Skeletal muscle satellite cell (primary cell): ENCODE measurements at regions not wholly inside any gene's neighbourhood (a gene's known extent, or its start where the extent isn't known, plus 50 kb on each side); places are given as distances from the start of the nearest gene placed in this dataset.
A peak's percentile ranks its signal among the peaks of the same experiment; 100 is the strongest.
"Not testable (repeated sequence)": the region's sequence is repeated elsewhere in the genome, so short reads cannot be mapped to it uniquely, and the experiment has no call there.

Source experiments
- H3K27me3 ChIP-seq: 2 replicates; pipeline ENCODE4 v1.7.0; 2013; ENCODE audit warnings: low read length; ENCODE audit not compliant: control insufficient read depth, insufficient read depth
- H3K36me3 ChIP-seq: 2 replicates; pipeline ENCODE4 v1.7.0; 2013; ENCODE audit warnings: mild to moderate bottlenecking, control low read depth, low read length; ENCODE audit not compliant: insufficient read depth
- H3K4me1 ChIP-seq: 2 replicates; pipeline ENCODE4 v1.7.0; 2013; ENCODE audit warnings: low read length; ENCODE audit not compliant: control insufficient read depth, insufficient read depth
- H3K4me2 ChIP-seq: 2 replicates; pipeline ENCODE4 v1.7.0; 2013; ENCODE audit warnings: mild to moderate bottlenecking, low read length
- H3K4me3 ChIP-seq: 2 replicates; pipeline ENCODE4 v1.7.0; 2013; ENCODE audit warnings: low read length
- H3K9ac ChIP-seq: 2 replicates; pipeline ENCODE4 v1.7.0; 2013; ENCODE audit warnings: mild to moderate bottlenecking, low read depth, low read length, moderate library complexity
- H3K9me3 ChIP-seq: replicated peaks from 2 replicates; pipeline ENCODE4 v1.7.0; 2013; ENCODE audit warnings: mild to moderate bottlenecking, control low read depth, low read length

DNA sequence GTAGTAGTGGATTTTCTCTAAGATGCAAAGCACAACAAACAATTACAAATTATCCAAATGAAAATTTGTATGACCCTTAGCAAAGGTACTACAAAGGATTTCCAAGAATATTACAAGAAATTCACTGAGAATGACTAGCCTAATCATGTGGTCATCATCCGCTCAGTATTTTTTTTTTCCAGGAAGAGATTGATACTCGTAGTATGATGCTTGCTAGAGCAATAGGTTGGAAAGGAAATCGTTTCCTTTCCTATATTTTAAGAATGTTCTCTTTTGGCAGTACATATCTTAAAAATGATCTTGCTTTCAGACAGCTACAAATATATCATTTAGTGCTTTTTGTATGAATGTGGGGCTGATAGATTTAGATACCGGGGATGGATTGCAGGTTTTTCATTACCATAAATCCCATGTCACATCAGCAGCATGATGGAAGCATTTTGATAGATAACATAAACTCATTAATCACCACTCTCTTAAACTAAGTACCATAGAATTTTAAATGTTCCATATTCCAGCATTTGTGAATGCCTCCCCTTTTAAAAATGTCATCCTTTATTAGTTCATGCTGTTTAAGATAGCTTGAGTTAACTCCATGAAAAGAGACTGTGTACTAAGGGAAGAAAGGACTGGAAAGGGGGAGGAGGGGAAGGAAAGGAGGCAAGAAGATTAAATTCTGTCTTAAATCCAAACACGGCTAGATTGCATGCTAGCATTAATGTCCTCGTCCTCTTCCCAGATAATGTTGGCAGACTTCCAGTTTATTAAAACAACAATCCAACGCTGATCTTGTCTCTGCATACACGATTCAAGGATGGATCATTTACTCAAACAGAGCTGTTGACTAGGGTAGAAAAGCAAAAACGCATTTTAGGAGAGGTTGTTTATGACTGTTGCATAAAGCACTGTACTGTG is 311.7 kb upstream of the ZNF608 start:
- no peaks in the 10 kb centered on the region for H3K36me3 ChIP-seq
- no peak overlapping the region for H3K4me3 ChIP-seq
- H3K27me3 ChIP-seq: no peaks in the 10 kb centered on the region
- no peak overlapping the region for H3K9ac ChIP-seq
- H3K4me1 ChIP-seq: peaks cover 26% of the 10 kb centered on the region
- no peaks in the 10 kb centered on the region for H3K9me3 ChIP-seq
- H3K4me2 ChIP-seq: peak overlapping the region; percentile 55

DNA sequence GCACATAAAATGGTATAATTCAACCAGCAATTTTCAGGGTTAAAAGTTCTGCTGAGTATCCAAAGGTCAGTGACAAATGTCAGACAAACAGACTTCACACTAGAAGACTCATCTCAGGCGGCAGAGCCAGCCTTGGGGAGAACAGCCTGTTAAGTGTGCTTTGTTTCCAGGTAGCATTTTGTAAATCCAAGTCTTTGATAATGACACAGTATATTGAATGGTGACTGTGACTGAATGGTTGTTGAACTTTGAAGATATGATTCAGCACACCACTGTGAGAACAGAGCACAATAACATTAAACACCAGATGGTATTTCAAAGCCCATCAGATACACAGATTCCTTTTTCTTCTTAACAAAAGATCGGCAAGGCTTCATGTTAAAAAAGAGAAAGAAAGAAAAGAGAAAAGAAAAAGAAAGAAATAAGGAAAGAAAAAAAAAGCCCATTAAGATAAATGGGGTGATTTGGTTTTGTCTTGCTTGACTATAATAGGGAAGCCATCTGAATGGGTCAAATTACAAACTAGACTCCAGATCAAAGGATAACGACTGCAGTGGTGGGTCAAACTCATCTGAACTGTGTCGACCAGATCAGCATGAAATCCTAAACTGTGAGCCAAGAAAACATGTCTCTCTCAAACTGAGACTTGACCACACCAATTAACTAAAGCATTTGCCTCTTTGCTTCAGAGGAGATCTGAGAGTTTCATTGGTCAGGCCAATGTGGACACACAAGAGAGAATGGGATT is 313.0 kb upstream of the ZNF608 start:
- no peaks in the 10 kb centered on the region for H3K9me3 ChIP-seq
- no peak overlapping the region for H3K9ac ChIP-seq
- peak overlapping the region; percentile 55 for H3K4me2 ChIP-seq
- H3K4me3 ChIP-seq: no peak overlapping the region
- no peaks in the 10 kb centered on the region for H3K27me3 ChIP-seq
- H3K4me1 ChIP-seq: peaks cover 26% of the 10 kb centered on the region
- no peaks in the 10 kb centered on the region for H3K36me3 ChIP-seq

DNA sequence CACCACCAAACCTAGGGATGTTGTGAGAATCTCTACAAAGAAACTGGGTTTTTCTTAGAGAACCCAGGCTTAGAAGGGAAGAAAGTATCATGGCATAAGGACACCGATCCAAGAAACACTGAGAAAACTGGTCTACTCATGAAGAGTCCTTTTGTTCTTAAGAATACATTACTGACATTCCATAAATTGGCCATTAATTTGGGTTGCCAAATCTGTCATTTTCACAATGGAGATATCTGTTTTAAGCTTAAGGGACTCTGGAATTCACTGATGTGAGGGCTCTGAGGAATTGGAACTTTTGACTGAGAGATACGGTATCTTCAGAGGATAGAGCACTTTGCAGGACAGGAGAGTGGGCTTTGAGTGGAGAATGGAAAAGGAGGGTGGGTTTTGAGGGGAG is 315.3 kb upstream of the ZNF608 start:
- H3K4me1 ChIP-seq: peaks cover 23% of the 10 kb centered on the region
- no peak overlapping the region for H3K4me3 ChIP-seq
- no peak overlapping the region for H3K4me2 ChIP-seq
- no peaks in the 10 kb centered on the region for H3K36me3 ChIP-seq
- no peaks in the 10 kb centered on the region for H3K9me3 ChIP-seq
- H3K27me3 ChIP-seq: no peaks in the 10 kb centered on the region
- no peak overlapping the region for H3K9ac ChIP-seq

DNA sequence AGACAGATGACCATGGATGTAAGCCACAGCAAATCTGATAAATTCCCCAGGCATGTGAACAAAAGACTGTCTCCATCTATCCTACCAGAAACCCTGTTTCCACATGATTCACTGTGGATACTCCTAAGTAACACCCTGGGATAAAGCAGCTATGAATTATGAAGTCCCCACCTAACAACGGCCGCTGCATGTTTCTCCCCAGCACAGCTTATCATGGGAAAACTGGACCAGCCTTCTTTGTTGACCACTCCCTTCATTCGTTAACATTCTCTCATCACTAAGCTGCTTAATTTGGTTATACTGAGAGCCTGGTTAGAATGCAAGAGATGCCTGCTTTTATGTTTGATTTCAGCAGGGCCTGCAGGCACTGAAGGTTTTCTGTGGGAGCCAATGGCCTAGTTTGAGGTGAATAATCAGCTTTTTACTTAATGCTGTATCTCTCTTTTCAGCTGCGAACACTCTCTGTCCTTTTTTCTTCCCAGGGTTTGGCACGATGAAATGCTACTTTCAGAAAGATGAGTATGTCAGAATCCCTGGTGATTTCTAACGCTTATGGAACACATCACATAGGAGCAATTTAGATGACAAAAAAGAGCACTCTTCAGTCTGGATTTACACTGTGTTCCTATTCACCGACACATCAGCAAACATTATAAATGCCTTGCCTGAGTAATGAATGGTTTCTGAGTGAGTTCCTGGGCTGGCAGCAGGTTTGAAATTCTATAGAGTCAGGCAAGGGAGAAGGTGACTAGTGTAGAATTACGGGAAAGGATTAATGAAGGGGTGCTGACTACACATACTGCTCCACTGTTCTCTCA is 318.4 kb upstream of the ZNF608 start:
- Histone ChIP-seq H3K27me3 (no peaks in the 10 kb centered on the region), H3K9ac (no peak overlapping the region), H3K36me3 (no peaks in the 10 kb centered on the region), H3K4me2 (no peak overlapping the region), H3K9me3 (no peaks in the 10 kb centered on the region), H3K4me3 (no peak overlapping the region), H3K4me1 (peaks cover under 1% of the 10 kb centered on the region)

DNA sequence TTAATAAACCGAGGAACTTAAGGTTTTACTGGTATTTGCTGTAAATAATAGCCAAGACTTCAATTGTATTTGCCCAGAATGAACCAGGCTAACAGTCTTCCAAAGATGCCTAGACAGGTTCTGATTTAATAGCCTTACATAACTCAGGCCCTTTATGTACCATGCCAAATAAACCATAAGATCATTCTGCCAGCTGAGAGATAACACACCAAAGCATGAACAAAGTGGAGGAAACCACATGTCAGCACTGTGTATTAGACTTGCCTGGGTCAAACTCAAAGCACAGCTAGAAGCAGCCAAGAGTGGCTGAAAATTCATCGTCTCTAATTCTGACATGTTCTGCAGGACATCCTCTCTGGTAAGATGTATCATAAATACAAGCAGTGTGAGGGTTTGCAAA is 319.3 kb upstream of the ZNF608 start:
- H3K4me1 ChIP-seq: no peaks in the 10 kb centered on the region
- no peaks in the 10 kb centered on the region for H3K36me3 ChIP-seq
- H3K27me3 ChIP-seq: no peaks in the 10 kb centered on the region
- no peak overlapping the region for H3K9ac ChIP-seq
- no peaks in the 10 kb centered on the region for H3K9me3 ChIP-seq
- no peak overlapping the region for H3K4me2 ChIP-seq
- H3K4me3 ChIP-seq: no peak overlapping the region

DNA sequence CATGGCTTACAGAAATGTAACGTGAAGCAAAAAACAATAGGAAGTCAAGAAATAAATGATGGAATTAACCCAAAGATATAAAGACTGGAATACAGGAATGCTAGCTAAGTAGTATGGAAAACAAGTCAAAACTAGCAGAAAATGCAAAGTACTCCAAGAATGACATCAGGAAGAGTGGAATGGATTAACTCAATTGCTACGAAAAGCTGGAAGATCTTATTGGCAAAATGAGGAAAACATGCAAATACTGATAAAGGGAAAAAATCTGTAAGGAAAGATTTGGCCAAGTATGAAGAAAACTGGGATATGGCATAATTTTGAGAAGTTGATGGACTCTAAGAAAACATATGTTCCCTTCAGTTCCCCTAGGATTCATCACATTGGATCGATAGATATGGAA is 324.5 kb upstream of the ZNF608 start:
- Histone ChIP-seq H3K4me3 (no peak overlapping the region), H3K9ac (no peak overlapping the region), H3K4me1 (no peaks in the 10 kb centered on the region), H3K4me2 (no peak overlapping the region), H3K27me3 (no peaks in the 10 kb centered on the region), H3K9me3 (no peaks in the 10 kb centered on the region), H3K36me3 (no peaks in the 10 kb centered on the region)

DNA sequence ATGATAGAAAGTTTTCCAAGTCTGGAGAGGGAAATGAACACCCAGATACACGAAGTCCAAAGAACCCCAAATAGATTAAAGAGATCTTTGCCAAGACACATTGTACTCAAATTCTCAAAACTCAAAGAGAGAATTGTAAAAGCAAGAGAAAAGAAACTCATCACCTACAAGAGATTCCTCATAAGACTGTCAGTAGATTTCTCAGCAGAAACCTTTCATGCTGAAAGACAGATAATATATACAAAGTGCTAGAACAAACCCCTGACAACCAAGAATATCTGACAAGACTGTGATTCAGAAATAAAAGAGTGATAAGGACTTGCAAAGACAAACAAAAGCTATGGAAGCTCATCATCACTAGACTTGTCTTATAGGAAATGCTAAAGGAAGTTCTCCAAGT is 326.7 kb upstream of the ZNF608 start:
- no peaks in the 10 kb centered on the region for H3K27me3 ChIP-seq
- H3K4me3 ChIP-seq: no peak overlapping the region
- H3K36me3 ChIP-seq: no peaks in the 10 kb centered on the region
- no peaks in the 10 kb centered on the region for H3K9me3 ChIP-seq
- H3K4me1 ChIP-seq: no peaks in the 10 kb centered on the region
- H3K9ac ChIP-seq: no peak overlapping the region
- no peak overlapping the region for H3K4me2 ChIP-seq

DNA sequence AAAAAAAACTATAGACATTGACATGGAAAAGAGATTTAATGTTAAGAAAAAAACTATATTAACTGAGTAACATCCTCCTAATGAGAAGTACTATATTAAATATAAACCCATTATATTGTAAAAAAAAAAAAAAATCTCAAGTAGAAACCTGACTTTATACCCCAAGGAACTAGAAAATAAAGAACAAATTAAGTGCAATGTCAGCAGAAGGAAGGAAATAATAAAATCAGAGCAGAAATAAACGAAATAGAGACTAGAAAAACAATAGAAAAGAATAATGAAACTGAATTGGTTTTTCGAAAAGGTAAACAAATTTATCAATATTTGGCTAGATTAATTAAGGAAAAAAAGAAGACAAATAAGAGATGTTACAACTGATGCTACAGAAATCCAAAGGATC is 329.1 kb upstream of the ZNF608 start:
- no peak overlapping the region for H3K4me2 ChIP-seq
- no peak overlapping the region for H3K4me3 ChIP-seq
- H3K9me3 ChIP-seq: no peaks in the 10 kb centered on the region
- H3K4me1 ChIP-seq: no peaks in the 10 kb centered on the region
- H3K27me3 ChIP-seq: no peaks in the 10 kb centered on the region
- H3K36me3 ChIP-seq: no peaks in the 10 kb centered on the region
- H3K9ac ChIP-seq: no peak overlapping the region

DNA sequence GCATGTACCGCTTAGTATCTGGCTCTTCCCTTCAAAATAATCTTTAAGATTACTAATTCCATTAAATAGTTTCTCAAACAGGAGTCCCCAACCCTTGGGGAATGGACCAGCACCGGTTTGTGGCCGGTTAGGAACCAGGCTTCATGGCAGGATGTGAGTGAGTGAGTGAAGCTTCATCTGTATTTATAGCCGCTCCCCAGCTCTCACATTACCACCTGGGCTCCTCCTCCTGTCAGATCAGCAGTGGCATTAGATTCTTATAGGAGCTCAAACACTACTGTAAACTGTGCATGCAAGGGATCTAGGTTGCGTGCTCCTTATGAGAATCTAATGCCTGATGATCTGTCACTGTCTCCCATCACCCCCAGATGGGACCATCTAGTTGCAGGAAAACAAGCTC is 332.6 kb upstream of the ZNF608 start:
- H3K36me3 ChIP-seq, H3K4me1 ChIP-seq, H3K27me3 ChIP-seq, H3K9me3 ChIP-seq, H3K4me2 ChIP-seq, H3K4me3 ChIP-seq, H3K9ac ChIP-seq: not testable (repeated sequence)

DNA sequence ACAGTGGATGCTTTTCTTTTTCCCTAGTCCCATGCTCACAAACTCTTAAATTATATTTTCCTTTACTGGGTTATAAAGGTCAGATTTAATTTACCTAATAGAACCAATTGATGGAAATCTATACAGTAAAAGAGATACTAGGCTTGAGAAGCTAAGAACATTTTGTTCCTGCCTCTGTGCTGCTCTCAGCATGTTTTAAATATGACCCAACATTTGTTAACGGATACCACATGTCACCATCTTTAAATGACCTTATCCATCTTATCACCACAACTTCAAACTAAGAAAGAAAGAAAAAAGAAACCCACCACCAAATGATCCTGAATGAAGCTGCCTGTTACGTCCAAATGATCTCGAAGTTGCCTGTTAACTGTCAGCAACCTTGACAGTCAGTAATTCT is 334.7 kb upstream of the ZNF608 start:
- Histone ChIP-seq H3K4me3 (no peak overlapping the region), H3K9ac (no peak overlapping the region), H3K36me3 (no peaks in the 10 kb centered on the region), H3K4me1 (peaks cover 12% of the 10 kb centered on the region), H3K27me3 (no peaks in the 10 kb centered on the region), H3K4me2 (no peak overlapping the region), H3K9me3 (no peaks in the 10 kb centered on the region)

DNA sequence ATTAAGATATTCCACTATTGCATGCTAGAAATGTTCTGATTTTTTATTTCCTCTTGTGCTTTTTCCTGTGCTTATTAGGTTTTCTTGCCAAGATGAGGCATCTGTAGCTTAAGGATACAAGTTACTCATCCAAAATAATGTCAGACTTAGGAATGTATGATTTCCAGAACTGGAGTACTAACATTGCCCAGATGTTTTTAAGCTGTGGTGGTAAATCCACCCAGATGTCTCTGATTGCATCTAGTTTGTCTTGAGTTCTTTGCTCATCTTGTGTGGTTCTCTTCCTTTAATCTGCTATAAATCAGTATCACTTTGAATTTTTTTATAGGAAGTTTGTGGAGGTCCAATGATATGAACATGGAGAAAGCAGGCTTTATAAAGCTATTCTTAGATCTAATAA is 337.5 kb upstream of the ZNF608 start:
- Histone ChIP-seq H3K9ac (no peak overlapping the region), H3K9me3 (no peaks in the 10 kb centered on the region), H3K36me3 (no peaks in the 10 kb centered on the region)

More for the DNA sequence above, 337.5 kb upstream of the ZNF608 start:
- H3K4me1 ChIP-seq: peaks cover 12% of the 10 kb centered on the region
- no peak overlapping the region for H3K4me3 ChIP-seq
- H3K27me3 ChIP-seq: no peaks in the 10 kb centered on the region
- no peak overlapping the region for H3K4me2 ChIP-seq
